ENCODE measurements at regions not wholly inside any gene's neighbourhood (a gene's known extent, or its start where the extent isn't known, plus 50 kb on each side); places are given as distances from the start of the nearest gene placed in this dataset.

DNA sequence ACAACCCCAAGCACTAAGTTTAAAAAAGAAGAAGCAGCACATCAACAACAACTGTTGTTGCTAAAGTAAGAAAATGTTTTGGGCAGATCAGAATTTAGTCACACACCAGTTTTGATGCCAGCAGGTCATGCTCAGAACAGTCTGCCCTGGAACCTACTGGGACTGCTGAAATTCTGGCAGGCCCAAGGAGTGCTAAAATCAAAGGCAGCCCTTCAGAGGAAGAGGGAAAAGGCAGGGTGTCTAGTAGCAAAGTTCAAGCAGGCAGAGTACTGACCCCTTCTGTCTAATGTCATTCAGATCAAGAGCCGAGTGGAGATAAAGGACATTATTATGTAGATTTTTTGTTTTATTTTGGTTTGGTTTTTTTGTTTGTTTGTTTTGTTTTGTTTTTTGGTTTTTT is 96.6 kb upstream of the LOC128125822 start:
- Histone ChIP-seq H3K9me3 (ENCODE audit: control insufficient read depth in 2 of 3, insufficient read depth in 1 of 3, low read length in 3 of 3) (no peaks in the 10 kb centered on the region), H3K27ac (ENCODE audit: low read depth in 2 of 2, low read length in 2 of 2) (no peak overlapping the region), H3K4me1 (ENCODE audit: control insufficient read depth in 2 of 3, insufficient read depth in 2 of 3, low read depth in 1 of 3, low read length in 3 of 3) (peaks cover 0 to 5% (median 0%) of the 10 kb centered on the region in 3 donors), H3K4me3 (ENCODE audit: low read length in 3 of 3) (no peak overlapping the region), H3K9ac (ENCODE audit: low read length in 3 of 3) (no peak overlapping the region), H3K27me3 (ENCODE audit: control insufficient read depth, insufficient read depth, low read length) (no peaks in the 10 kb centered on the region), H3K36me3 (ENCODE audit: control insufficient read depth in 2 of 3, insufficient read depth in 3 of 3, low read length in 3 of 3) (no peaks in the 10 kb centered on the region)
- no peak for DNase-seq
- TF ChIP-seq, protein P1, sequence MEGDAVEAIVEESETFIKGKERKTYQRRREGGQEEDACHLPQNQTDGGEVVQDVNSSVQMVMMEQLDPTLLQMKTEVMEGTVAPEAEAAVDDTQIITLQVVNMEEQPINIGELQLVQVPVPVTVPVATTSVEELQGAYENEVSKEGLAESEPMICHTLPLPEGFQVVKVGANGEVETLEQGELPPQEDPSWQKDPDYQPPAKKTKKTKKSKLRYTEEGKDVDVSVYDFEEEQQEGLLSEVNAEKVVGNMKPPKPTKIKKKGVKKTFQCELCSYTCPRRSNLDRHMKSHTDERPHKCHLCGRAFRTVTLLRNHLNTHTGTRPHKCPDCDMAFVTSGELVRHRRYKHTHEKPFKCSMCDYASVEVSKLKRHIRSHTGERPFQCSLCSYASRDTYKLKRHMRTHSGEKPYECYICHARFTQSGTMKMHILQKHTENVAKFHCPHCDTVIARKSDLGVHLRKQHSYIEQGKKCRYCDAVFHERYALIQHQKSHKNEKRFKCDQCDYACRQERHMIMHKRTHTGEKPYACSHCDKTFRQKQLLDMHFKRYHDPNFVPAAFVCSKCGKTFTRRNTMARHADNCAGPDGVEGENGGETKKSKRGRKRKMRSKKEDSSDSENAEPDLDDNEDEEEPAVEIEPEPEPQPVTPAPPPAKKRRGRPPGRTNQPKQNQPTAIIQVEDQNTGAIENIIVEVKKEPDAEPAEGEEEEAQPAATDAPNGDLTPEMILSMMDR (IDR thresholded peaks at IDR 0.05; ENCODE audit: borderline replicate concordance, extremely low read depth, insufficient read depth): no peak
- no peak for FAIRE-seq
- intact Hi-C loops (cut with DNase I): no loop called here

DNA sequence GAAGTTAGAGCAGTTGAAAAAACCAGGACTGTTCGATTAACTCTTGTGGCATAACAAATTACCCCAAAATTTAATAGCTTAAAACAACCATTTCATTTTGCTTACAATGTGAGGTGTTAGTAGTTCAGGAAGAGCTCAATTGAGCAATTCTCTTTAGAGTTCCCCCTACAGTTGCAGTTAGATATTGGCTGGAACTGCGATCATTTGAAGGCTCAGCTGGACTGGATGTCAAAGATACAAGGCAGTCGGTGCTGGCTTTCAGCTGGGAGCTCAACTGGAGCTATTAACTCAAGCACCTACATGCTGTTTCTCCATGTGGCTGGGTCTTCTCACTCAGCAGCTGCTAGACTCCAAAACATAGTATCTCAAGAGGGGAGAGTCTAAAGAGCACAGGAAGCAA is 96.0 kb upstream of the LOC128125822 start:
- H3K9ac ChIP-seq (ENCODE audit: low read length in 3 of 3): no peak overlapping the region
- H3K9me3 ChIP-seq (ENCODE audit: control insufficient read depth in 2 of 3, insufficient read depth in 1 of 3, low read length in 3 of 3): no peaks in the 10 kb centered on the region
- no peak for DNase-seq
- no peaks in the 10 kb centered on the region for H3K27me3 ChIP-seq (ENCODE audit: control insufficient read depth, insufficient read depth, low read length)
- intact Hi-C loops (cut with DNase I): no loop called here
- TF ChIP-seq, protein P1 (IDR thresholded peaks at IDR 0.05; ENCODE audit: borderline replicate concordance, extremely low read depth, insufficient read depth): no peak
- peaks cover 0 to 5% (median 0%) of the 10 kb centered on the region in 3 donors for H3K4me1 ChIP-seq (ENCODE audit: control insufficient read depth in 2 of 3, insufficient read depth in 2 of 3, low read depth in 1 of 3, low read length in 3 of 3)
- no peak overlapping the region for H3K4me3 ChIP-seq (ENCODE audit: low read length in 3 of 3)
- H3K27ac ChIP-seq (ENCODE audit: low read depth in 2 of 2, low read length in 2 of 2): no peak overlapping the region
- no peak for FAIRE-seq
- no peaks in the 10 kb centered on the region for H3K36me3 ChIP-seq (ENCODE audit: control insufficient read depth in 2 of 3, insufficient read depth in 3 of 3, low read length in 3 of 3)

DNA sequence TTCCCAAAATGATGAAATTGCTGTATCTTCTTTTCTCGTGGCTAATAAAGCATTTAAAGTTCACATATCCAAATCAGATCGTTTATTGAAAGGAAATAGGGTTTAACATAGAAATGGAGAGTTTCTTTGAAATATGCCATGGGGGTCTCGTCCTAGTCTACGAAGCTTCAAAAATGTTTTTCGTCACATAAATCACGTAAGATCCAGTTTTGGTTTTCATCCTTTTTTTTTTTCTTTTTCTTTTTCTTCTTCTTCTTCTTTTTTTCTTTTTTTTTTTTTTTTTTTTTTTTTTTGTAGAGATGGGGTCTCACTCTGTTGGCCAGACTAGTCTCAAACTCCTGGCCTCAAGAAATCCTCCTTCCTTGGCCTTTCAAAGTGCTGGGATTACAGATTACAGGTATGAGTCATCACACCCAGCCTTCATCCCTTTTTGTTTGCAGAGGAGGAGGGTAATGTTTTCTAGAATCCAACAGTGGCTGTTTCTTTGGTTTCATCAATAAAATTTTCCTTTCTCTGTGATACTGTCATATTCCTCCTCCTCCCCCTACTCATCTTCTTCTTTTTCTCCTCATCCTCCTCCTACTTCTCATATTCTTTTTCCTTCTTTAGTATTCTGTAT is 94.7 kb upstream of the LOC128125822 start:
- Histone ChIP-seq H3K4me1 (ENCODE audit: control insufficient read depth in 2 of 3, insufficient read depth in 2 of 3, low read depth in 1 of 3, low read length in 3 of 3) (peaks cover 0 to 5% (median 0%) of the 10 kb centered on the region in 3 donors), H3K27me3 (ENCODE audit: control insufficient read depth, insufficient read depth, low read length) (no peaks in the 10 kb centered on the region), H3K9ac (ENCODE audit: low read length in 3 of 3) (no peak overlapping the region), H3K27ac (ENCODE audit: low read depth in 2 of 2, low read length in 2 of 2) (no peak overlapping the region), H3K9me3 (ENCODE audit: control insufficient read depth in 2 of 3, insufficient read depth in 1 of 3, low read length in 3 of 3) (no peaks in the 10 kb centered on the region), H3K4me3 (ENCODE audit: low read length in 3 of 3) (no peak overlapping the region), H3K36me3 (ENCODE audit: control insufficient read depth in 2 of 3, insufficient read depth in 3 of 3, low read length in 3 of 3) (no peaks in the 10 kb centered on the region)
- no peak for FAIRE-seq
- TF ChIP-seq, protein P1 (IDR thresholded peaks at IDR 0.05; ENCODE audit: borderline replicate concordance, extremely low read depth, insufficient read depth): no peak
- no peak for DNase-seq
- intact Hi-C loops (cut with DNase I): no loop called here

DNA sequence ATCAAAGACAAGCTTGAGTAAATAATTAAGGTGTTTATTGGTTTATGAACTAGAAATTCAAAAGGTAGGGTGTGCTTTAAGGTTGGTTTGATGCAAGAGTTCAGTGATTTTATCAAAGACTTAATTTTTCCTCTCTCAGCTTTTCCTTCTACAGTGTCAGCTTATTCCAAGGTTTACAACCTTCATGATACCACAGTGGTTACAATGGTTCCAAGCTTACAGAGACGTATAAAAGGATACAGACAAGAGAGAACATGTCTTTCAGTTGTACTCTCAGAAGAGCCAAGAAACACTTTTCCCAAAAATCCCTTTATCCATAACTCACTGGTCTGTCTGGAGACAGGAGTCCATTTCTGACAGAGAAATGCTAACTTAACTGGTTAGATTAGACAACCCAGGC is 93.5 kb upstream of the LOC128125822 start:
- intact Hi-C loops (cut with DNase I): no loop called here
- TF ChIP-seq, protein P1 (IDR thresholded peaks at IDR 0.05; ENCODE audit: borderline replicate concordance, extremely low read depth, insufficient read depth): no peak

More for the DNA sequence above, 93.5 kb upstream of the LOC128125822 start:
- H3K27ac ChIP-seq (ENCODE audit: low read depth in 2 of 2, low read length in 2 of 2): no peak overlapping the region
- FAIRE-seq (no peak), DNase-seq (no peak)
- no peak overlapping the region for H3K9ac ChIP-seq (ENCODE audit: low read length in 3 of 3)
- H3K4me3 ChIP-seq (ENCODE audit: low read length in 3 of 3): no peak overlapping the region
- no peaks in the 10 kb centered on the region for H3K9me3 ChIP-seq (ENCODE audit: control insufficient read depth in 2 of 3, insufficient read depth in 1 of 3, low read length in 3 of 3)
- no peaks in the 10 kb centered on the region for H3K27me3 ChIP-seq (ENCODE audit: control insufficient read depth, insufficient read depth, low read length)
- H3K36me3 ChIP-seq (ENCODE audit: control insufficient read depth in 2 of 3, insufficient read depth in 3 of 3, low read length in 3 of 3): no peaks in the 10 kb centered on the region
- peaks cover 0 to 5% (median 0%) of the 10 kb centered on the region in 3 donors for H3K4me1 ChIP-seq (ENCODE audit: control insufficient read depth in 2 of 3, insufficient read depth in 2 of 3, low read depth in 1 of 3, low read length in 3 of 3)

Measured in kidney (tissue), 13 donors.